NCI-H2227 treated with DMSO at 0.1 percent for 48 hours (cell line): ENCODE measurements at regions not wholly inside any gene's neighbourhood (a gene's known extent, or its start where the extent isn't known, plus 50 kb on each side); places are given as distances from the start of the nearest gene placed in this dataset.

Experiments used
- DNase-seq: peaks from one replicate; lab custom pipeline; 2025; lab: John Stamatoyannopoulos, UW

- no peak for DNase-seq
Observed at GRCh38 chr18:56173542-56174220, 464.7 kb downstream of the TXNL1 start.

GRCh38 chr18:56172527-56172926 is 465.9 kb downstream of the TXNL1 start:
- DNase-seq, result no peak

- DNase-seq, result no peak
Observed at GRCh38 chr18:56171848-56172247, 466.5 kb downstream of the TXNL1 start.

GRCh38 chr18:56168049-56168781 is 470.2 kb downstream of the TXNL1 start:
- DNase-seq, result no peak

- DNase-seq, result no peak
Observed at GRCh38 chr18:56167366-56167765, 471.0 kb downstream of the TXNL1 start.

GRCh38 chr18:56166914-56167313 is 471.5 kb downstream of the TXNL1 start:
- DNase-seq, result no peak

GRCh38 chr18:56165601-56166355 is 472.6 kb downstream of the TXNL1 start:
- no peak for DNase-seq

GRCh38 chr18:56162311-56163265 is 475.8 kb downstream of the TXNL1 start:
- DNase-seq, result no peak

- DNase-seq, result no peak
Observed at GRCh38 chr18:56161566-56162260, 476.7 kb downstream of the TXNL1 start.

- no peak for DNase-seq
Observed at GRCh38 chr18:56158676-56159075, 479.7 kb downstream of the TXNL1 start.

- no peak for DNase-seq
Observed at GRCh38 chr18:56157541-56157940, 480.9 kb downstream of the TXNL1 start.

- peak; percentile 42 for DNase-seq
Observed at GRCh38 chr18:56152551-56153310, 485.7 kb downstream of the TXNL1 start.

- no peak for DNase-seq
Observed at GRCh38 chr18:56148373-56148772, 490.0 kb downstream of the TXNL1 start.

GRCh38 chr18:56146565-56146964 is 491.8 kb downstream of the TXNL1 start:
- no peak for DNase-seq

- DNase-seq, result no peak
Observed at GRCh38 chr18:56142001-56142400, 496.4 kb downstream of the TXNL1 start.

GRCh38 chr18:56139792-56140254 is 498.6 kb downstream of the TXNL1 start:
- DNase-seq, result no peak

GRCh38 chr18:56139372-56139771 is 499.0 kb downstream of the TXNL1 start:
- no peak for DNase-seq

- no peak for DNase-seq
Observed at GRCh38 chr18:56136105-56136504, 502.3 kb downstream of the TXNL1 start.

GRCh38 chr18:56130481-56130880 is 507.9 kb downstream of the TXNL1 start:
- DNase-seq, result no peak

- DNase-seq, result no peak
Observed at GRCh38 chr18:56128153-56128791, 510.1 kb downstream of the TXNL1 start.
